Suprapubic skin (tissue), 3 donors: ENCODE measurements at regions not wholly inside any gene's neighbourhood (a gene's known extent, or its start where the extent isn't known, plus 50 kb on each side); places are given as distances from the start of the nearest gene placed in this dataset.

Source experiments
- CTCF ChIP-seq, 2 donors: fragments of 200-600 bp in 1 of 2; fragments of 450-650 bp in 1 of 2; sonication (generic) in 1 of 2; IDR thresholded peaks; one replicate each; pipeline ENCODE4 v1.5.1; 2016 to 2019; ENCODE audit warnings: antibody characterized with exemption in 2 of 2, mild to moderate bottlenecking in 1 of 2, moderate library complexity in 1 of 2
- EP300 ChIP-seq: sonication (generic); formaldehyde crosslinking; IDR thresholded peaks from one replicate; pipeline ENCODE4 v1.6.1; 2017; ENCODE audit warnings: antibody characterized with exemption

DNA sequence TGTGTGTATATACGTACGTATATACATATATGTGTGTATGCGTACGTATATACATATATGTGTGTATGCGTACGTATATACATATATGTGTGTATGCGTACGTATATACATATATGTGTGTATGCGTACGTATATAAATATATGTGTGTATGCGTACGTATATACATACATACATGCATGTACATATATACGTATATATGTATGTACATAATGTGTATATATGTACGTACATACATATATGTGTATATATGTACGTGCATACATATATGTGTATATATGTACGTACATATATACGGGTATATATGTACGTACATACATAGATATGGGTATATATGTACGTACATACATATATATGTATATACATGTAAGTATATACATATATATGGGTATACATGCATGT is 332.1 kb downstream of the CRPPA start:
- no peak for TF ChIP-seq CTCF (IDR thresholded peaks at IDR 0.05)
- TF ChIP-seq EP300, result no peak
